Endothelial cell of umbilical vein (primary cell): ENCODE measurements at regions not wholly inside any gene's neighbourhood (a gene's known extent, or its start where the extent isn't known, plus 50 kb on each side); places are given as distances from the start of the nearest gene placed in this dataset.

Experiments used
- BruUV-seq: library from RNA; stranded (reverse); fragments of 400-500 nt; replicated peaks from 2 replicates; lab custom pipeline; 2021; lab: Mats Ljungman, UMichigan
- CTCF ChIA-PET: fragments of 300-600, 350-600 bp; sonication (Branson Sonifier 250); formaldehyde crosslinking; loops from one replicate; lab custom pipeline; 2021; ENCODE audit warnings: antibody characterized with exemption, inconsistent platforms; lab: Charles Lee
- POLR2A ChIA-PET: fragments of 300-600, 350-600 bp; sonication (Branson Sonifier 250); formaldehyde crosslinking; loops from one replicate; lab custom pipeline; 2021; ENCODE audit warnings: antibody characterized with exemption, inconsistent platforms; lab: Charles Lee
- DNase-seq: peaks from one replicate; pipeline ENCODE4 v3.0.0-alpha.2; 2011; ENCODE audit warnings: low read depth, low spot score
- FAIRE-seq: peaks from 2 replicates; lab custom pipeline; 2011; peaks lifted over from hg19 to GRCh38; lab: Jason Lieb, UNC
- H2AFZ ChIP-seq: 2 replicates; pipeline ENCODE4 v1.6.0; 2012; ENCODE audit warnings: low read depth, low read length, control low read depth, inconsistent platforms
- H3K27ac ChIP-seq: 2 replicates; pipeline ENCODE4 v1.5.1; 2011; ENCODE audit warnings: low read depth, mild to moderate bottlenecking, control low read depth, low read length, moderate library complexity; ENCODE audit not compliant: insufficient read depth
- H3K27me3 ChIP-seq, 2 experiments: 2 replicates each; pipeline versions ENCODE4 v1.6.0 to v1.6.1; 2011; ENCODE audit warnings: low read length in 2 of 2, mixed read lengths in 1 of 2; ENCODE audit not compliant: control insufficient read depth in 2 of 2, insufficient read depth in 2 of 2
- H3K36me3 ChIP-seq, 2 experiments: 2 replicates in 1 of 2; 3 replicates in 1 of 2; pipeline ENCODE4 v1.5.1; 2011; ENCODE audit warnings: low read length in 2 of 2, mild to moderate bottlenecking in 1 of 2, moderate library complexity in 1 of 2; ENCODE audit not compliant: control insufficient read depth in 2 of 2, insufficient read depth in 2 of 2; ENCODE audit errors: extremely low read depth in 1 of 2
- H3K4me1 ChIP-seq: 3 replicates; pipeline ENCODE4 v1.5.1; 2011; ENCODE audit warnings: mild to moderate bottlenecking, low read length; ENCODE audit not compliant: control insufficient read depth, insufficient read depth; ENCODE audit errors: extremely low read depth
- H3K4me2 ChIP-seq: 2 replicates; pipeline ENCODE4 v1.6.1; 2011; ENCODE audit warnings: low read length, control low read depth, mixed read lengths; ENCODE audit not compliant: insufficient read depth
- H3K4me3 ChIP-seq, 3 experiments: fragments of 200-600 bp in 1 of 3; sonication (generic), shearing (Covaris generic) in 1 of 3; replicated peaks in 1 of 3; 2 replicates each; pipeline ENCODE4 v1.5.1; 2011 to 2016; ENCODE audit warnings: control low read depth in 3 of 3, low read length in 3 of 3, mild to moderate bottlenecking in 2 of 3, inconsistent platforms in 1 of 3, low read depth in 1 of 3, moderate library complexity in 1 of 3; ENCODE audit not compliant: insufficient read depth in 1 of 3
- H3K79me2 ChIP-seq: 2 replicates; pipeline ENCODE4 v1.6.0; 2012; ENCODE audit warnings: low read length, inconsistent platforms; ENCODE audit not compliant: control insufficient read depth, insufficient read depth
- H3K9ac ChIP-seq: replicated peaks from 2 replicates; pipeline ENCODE3; 2011; ENCODE audit warnings: low read length, control low read depth; ENCODE audit not compliant: insufficient read depth; ENCODE audit errors: extremely low read depth
- H3K9me1 ChIP-seq: replicated peaks from 3 replicates; pipeline ENCODE4 v1.6.0; 2011; ENCODE audit warnings: mild to moderate bottlenecking, low read length; ENCODE audit not compliant: control insufficient read depth, insufficient read depth; ENCODE audit errors: extremely low read depth
- H3K9me3 ChIP-seq: replicated peaks from 2 replicates; pipeline ENCODE4 v1.5.1; 2012; ENCODE audit warnings: low read length, inconsistent platforms; ENCODE audit not compliant: control insufficient read depth, insufficient read depth
- H4K20me1 ChIP-seq: replicated peaks from 2 replicates; pipeline ENCODE3; 2011; ENCODE audit warnings: mild to moderate bottlenecking, low read length; ENCODE audit not compliant: control insufficient read depth, insufficient read depth; ENCODE audit errors: extremely low read depth
- EZH2 ChIP-seq: IDR thresholded peaks from 2 replicates; pipeline ENCODE4 v1.6.1; 2012; ENCODE audit warnings: borderline replicate concordance, low read depth, mild to moderate bottlenecking, moderate library complexity, low read length, inconsistent platforms; ENCODE audit not compliant: severe bottlenecking
- FOS ChIP-seq: IDR thresholded peaks from 2 replicates; pipeline ENCODE4 v1.6.1; 2011; ENCODE audit warnings: mild to moderate bottlenecking, low read length, moderate library complexity, borderline replicate concordance; ENCODE audit not compliant: insufficient read depth
- GATA2 ChIP-seq: IDR thresholded peaks from 2 replicates; pipeline ENCODE4 v1.7.0; 2011; ENCODE audit warnings: low read depth, mild to moderate bottlenecking, moderate library complexity, mixed read lengths, low read length; ENCODE audit not compliant: insufficient read length, insufficient read depth
- JUN ChIP-seq: IDR thresholded peaks from 2 replicates; pipeline ENCODE4 v1.6.1; 2011; ENCODE audit warnings: borderline replicate concordance, low read depth; ENCODE audit not compliant: insufficient read length, insufficient read depth
- MYC ChIP-seq: IDR thresholded peaks from one replicate; pipeline ENCODE4 v1.6.1; 2011; ENCODE audit warnings: mild to moderate bottlenecking, low read depth, low read length
- POLR2A ChIP-seq: IDR thresholded peaks from 2 replicates; pipeline ENCODE4 v1.6.1; 2012; ENCODE audit warnings: low read depth, mild to moderate bottlenecking, control low read depth, low read length
- POLR2AphosphoS5 ChIP-seq: IDR thresholded peaks from 2 replicates; pipeline ENCODE4 v1.6.1; 2012; ENCODE audit warnings: low read depth, mild to moderate bottlenecking, control low read depth, low read length, moderate library complexity; ENCODE audit not compliant: insufficient read depth
- dilution Hi-C: fragments of 300-500 bp; cut with MboI; formaldehyde crosslinking; loops from one replicate; pipeline ENCODE4 v1.15.0; 2019; ENCODE audit warnings: low sequenced_read_pairs; ENCODE audit not compliant: extremely low pct_ligation_motif_present
- intact Hi-C: fragments of 100-400 bp; cut with micrococcal nuclease; formaldehyde crosslinking; loops from one replicate; pipeline ENCODE4 v1.10.0; 2022
- TF ChIP-seq, protein P1 (sequence below), 2 donors: IDR thresholded peaks; 1 replicate in 1 of 2; 2 replicates in 1 of 2; pipeline ENCODE4 v1.5.1; 2011; ENCODE audit warnings: low read length in 2 of 2, mild to moderate bottlenecking in 2 of 2, moderate library complexity in 2 of 2, control low read depth in 1 of 2, inconsistent platforms in 1 of 2, low read depth in 1 of 2; ENCODE audit not compliant: insufficient read depth in 1 of 2; ENCODE audit errors: extremely low read depth in 1 of 2
- TF ChIP-seq, protein P2 (sequence below): IDR thresholded peaks from 2 replicates; pipeline ENCODE4 v1.6.1; 2011; ENCODE audit not compliant: insufficient read depth, insufficient read length

DNA sequence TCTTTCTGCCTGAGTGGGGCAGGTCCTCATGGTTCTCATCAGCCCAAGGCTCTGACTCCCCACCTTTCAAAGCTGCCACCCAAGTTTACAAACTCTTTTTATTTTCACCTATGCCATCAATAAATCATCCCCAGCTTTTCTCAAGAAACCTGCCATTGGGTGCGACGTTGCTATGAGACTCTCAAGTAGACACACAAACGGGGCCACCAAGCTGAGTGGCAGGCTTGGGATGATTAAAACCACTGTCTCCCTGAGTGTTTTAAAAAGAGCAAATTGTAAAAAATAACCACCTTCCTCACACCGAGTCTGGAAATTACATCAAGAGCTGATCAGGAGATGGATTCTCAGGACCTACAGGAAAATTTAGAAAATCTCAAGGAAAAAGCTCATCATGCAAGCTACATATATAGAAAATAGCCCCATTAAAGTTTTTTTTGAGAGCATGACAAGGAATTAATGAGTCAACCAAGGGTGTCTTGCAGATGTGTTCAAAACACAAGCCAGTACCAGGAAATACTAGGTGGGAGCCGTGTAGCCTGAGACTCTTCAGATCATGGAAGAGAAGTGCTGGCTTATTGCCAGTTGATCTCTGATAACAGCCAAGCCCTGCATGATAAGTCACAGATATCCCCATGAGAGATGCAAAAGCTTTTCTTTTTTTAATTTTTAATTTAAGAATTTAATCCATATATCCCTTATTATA, 158.4 kb upstream of the BACE2 start:
- no peak overlapping the region for H3K27ac ChIP-seq
- no peak for DNase-seq
- no peaks in the 10 kb centered on the region for H3K79me2 ChIP-seq
- peaks cover 2% of the 10 kb centered on the region for H3K9me3 ChIP-seq
- FAIRE-seq, result no peak
- H3K4me3 ChIP-seq, result no peak overlapping the region
- CTCF ChIA-PET, result no interaction called here
- no peak overlapping the region for H2AFZ ChIP-seq
- TF ChIP-seq POLR2AphosphoS5 (no peak), EZH2 (no peak), JUN (no peak), POLR2A (no peak), FOS (no peak), GATA2 (no peak), MYC (no peak)
- TF ChIP-seq, protein P1, sequence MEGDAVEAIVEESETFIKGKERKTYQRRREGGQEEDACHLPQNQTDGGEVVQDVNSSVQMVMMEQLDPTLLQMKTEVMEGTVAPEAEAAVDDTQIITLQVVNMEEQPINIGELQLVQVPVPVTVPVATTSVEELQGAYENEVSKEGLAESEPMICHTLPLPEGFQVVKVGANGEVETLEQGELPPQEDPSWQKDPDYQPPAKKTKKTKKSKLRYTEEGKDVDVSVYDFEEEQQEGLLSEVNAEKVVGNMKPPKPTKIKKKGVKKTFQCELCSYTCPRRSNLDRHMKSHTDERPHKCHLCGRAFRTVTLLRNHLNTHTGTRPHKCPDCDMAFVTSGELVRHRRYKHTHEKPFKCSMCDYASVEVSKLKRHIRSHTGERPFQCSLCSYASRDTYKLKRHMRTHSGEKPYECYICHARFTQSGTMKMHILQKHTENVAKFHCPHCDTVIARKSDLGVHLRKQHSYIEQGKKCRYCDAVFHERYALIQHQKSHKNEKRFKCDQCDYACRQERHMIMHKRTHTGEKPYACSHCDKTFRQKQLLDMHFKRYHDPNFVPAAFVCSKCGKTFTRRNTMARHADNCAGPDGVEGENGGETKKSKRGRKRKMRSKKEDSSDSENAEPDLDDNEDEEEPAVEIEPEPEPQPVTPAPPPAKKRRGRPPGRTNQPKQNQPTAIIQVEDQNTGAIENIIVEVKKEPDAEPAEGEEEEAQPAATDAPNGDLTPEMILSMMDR (IDR thresholded peaks at IDR 0.05; ENCODE audit: extremely low read depth in 1 of 2, insufficient read depth in 1 of 2, low read depth in 1 of 2, low read length in 2 of 2), result no peak
- TF ChIP-seq, protein P2, sequence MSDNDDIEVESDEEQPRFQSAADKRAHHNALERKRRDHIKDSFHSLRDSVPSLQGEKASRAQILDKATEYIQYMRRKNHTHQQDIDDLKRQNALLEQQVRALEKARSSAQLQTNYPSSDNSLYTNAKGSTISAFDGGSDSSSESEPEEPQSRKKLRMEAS, result no peak
- no peaks in the 10 kb centered on the region for H3K36me3 ChIP-seq
- no peaks in the 10 kb centered on the region for H3K4me1 ChIP-seq
- intact Hi-C loops (no loop called here), dilution Hi-C loops (no loop called here)
- H3K4me2 ChIP-seq, result no peak overlapping the region
- H3K9me1 ChIP-seq, result no peaks in the 10 kb centered on the region
- H3K27me3 ChIP-seq, result no peaks in the 10 kb centered on the region
- H3K9ac ChIP-seq, result no peak overlapping the region
- POLR2A ChIA-PET, result no interaction called here
- BruUV-seq, result no TSS peak
- H4K20me1 ChIP-seq, result no peaks in the 10 kb centered on the region
